ENCODE measurements at regions not wholly inside any gene's neighbourhood (a gene's known extent, or its start where the extent isn't known, plus 50 kb on each side); places are given as distances from the start of the nearest gene placed in this dataset.

GRCh38 chr12:97960741-97961608 lies 498.4 kb downstream of the RMST start:
- CTCF ChIA-PET: interaction anchor here (0.8 to 2.2 kb wide), 8 partner anchors 8 to 1383 kb away, joined by 3 to 14 read pairs (median 5); no protein-coding TSS in a partner anchor
- WGBS (ENCODE audit: insufficient coverage): 79% methylated on average over 4 of the region's 5 CpGs

More at GRCh38 chr12:97960741-97961608, 498.4 kb downstream of the RMST start:
- peak; percentile 65 for TF ChIP-seq CTCF (IDR thresholded peaks at IDR 0.05)
- TF ChIP-seq EZH2 (IDR thresholded peaks at IDR 0.05; ENCODE audit: borderline replicate concordance, insufficient read depth, low read depth, low read length, poor library complexity, severe bottlenecking): no peak
- intact Hi-C loops (cut with micrococcal nuclease): no loop called here
- Histone ChIP-seq H3K27ac (ENCODE audit: low read length in 2 of 2) (no peak overlapping the region), H3K36me3 (replicated peaks in 1 of 2; ENCODE audit: control extremely low read depth in 1 of 2, control insufficient read depth in 1 of 2, extremely low read depth in 1 of 2, insufficient read depth in 2 of 2, low read length in 1 of 2) (no peaks in the 10 kb centered on the region), H3K27me3 (replicated peaks in 1 of 4; ENCODE audit: control extremely low read depth in 1 of 4, control insufficient read depth in 3 of 4, insufficient read depth in 4 of 4, low read length in 3 of 4) (no peaks in the 10 kb centered on the region), H3K4me2 (replicated peaks; ENCODE audit: low read depth, low read length, poor library complexity, severe bottlenecking) (no peak overlapping the region), H4K20me1 (ENCODE audit: control insufficient read depth, insufficient read depth, low read length, poor library complexity, severe bottlenecking) (no peaks in the 10 kb centered on the region), H3K9me3 (ENCODE audit: control extremely low read depth in 1 of 3, control insufficient read depth in 2 of 3, insufficient read depth in 1 of 3, low read length in 2 of 3) (peaks cover 0 to 5% (median 3%) of the 10 kb centered on the region in 3 donors), H3K4me1 (ENCODE audit: control insufficient read depth in 2 of 2, insufficient read depth in 2 of 2, low read length in 2 of 2) (no peaks in the 10 kb centered on the region), H3K79me2 (ENCODE audit: control insufficient read depth, insufficient read depth, low read length) (no peaks in the 10 kb centered on the region), H3K4me3 (ENCODE audit: control extremely low read depth in 1 of 5, extremely low read depth in 1 of 5, insufficient read depth in 1 of 5, low read depth in 2 of 5, low read length in 4 of 5) (no peak overlapping the region), H3K9ac (ENCODE audit: low read length) (no peak overlapping the region), H2AFZ (ENCODE audit: insufficient read depth, low read depth, low read length, poor library complexity, severe bottlenecking) (no peak overlapping the region)
- Mint-ChIP-seq H3K9me3 (ENCODE audit: insufficient read depth) (peaks cover 4% of the 10 kb centered on the region), H3K27ac (no peak overlapping the region), H3K4me3 (no peak overlapping the region), H3K4me1 (no peaks in the 10 kb centered on the region), H3K27me3 (no peaks in the 10 kb centered on the region)
- POLR2A ChIA-PET: no interaction called here
- peak; percentile 29 for DNase-seq
- no peak for ATAC-seq (ENCODE audit: low read depth)
